ENCODE measurements at regions not wholly inside any gene's neighbourhood (a gene's known extent, or its start where the extent isn't known, plus 50 kb on each side); places are given as distances from the start of the nearest gene placed in this dataset.

- no peaks in the 10 kb centered on the region for H3K36me3 ChIP-seq
- H3K27ac ChIP-seq, result no peak overlapping the region
- H3K9me3 ChIP-seq, result no peaks in the 10 kb centered on the region
- H3K27me3 ChIP-seq, result no peaks in the 10 kb centered on the region
- no peak for DNase-seq (ENCODE audit: low spot score)
- no peak overlapping the region for H3K4me3 ChIP-seq
- TF ChIP-seq, protein P1, sequence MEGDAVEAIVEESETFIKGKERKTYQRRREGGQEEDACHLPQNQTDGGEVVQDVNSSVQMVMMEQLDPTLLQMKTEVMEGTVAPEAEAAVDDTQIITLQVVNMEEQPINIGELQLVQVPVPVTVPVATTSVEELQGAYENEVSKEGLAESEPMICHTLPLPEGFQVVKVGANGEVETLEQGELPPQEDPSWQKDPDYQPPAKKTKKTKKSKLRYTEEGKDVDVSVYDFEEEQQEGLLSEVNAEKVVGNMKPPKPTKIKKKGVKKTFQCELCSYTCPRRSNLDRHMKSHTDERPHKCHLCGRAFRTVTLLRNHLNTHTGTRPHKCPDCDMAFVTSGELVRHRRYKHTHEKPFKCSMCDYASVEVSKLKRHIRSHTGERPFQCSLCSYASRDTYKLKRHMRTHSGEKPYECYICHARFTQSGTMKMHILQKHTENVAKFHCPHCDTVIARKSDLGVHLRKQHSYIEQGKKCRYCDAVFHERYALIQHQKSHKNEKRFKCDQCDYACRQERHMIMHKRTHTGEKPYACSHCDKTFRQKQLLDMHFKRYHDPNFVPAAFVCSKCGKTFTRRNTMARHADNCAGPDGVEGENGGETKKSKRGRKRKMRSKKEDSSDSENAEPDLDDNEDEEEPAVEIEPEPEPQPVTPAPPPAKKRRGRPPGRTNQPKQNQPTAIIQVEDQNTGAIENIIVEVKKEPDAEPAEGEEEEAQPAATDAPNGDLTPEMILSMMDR (IDR thresholded peaks at IDR 0.05), result no peak
- H3K4me1 ChIP-seq, result no peaks in the 10 kb centered on the region
These were observed 190.5 kb upstream of the PLEKHA5 start for GRCh38 chr12:18939051-18939450.

DNA sequence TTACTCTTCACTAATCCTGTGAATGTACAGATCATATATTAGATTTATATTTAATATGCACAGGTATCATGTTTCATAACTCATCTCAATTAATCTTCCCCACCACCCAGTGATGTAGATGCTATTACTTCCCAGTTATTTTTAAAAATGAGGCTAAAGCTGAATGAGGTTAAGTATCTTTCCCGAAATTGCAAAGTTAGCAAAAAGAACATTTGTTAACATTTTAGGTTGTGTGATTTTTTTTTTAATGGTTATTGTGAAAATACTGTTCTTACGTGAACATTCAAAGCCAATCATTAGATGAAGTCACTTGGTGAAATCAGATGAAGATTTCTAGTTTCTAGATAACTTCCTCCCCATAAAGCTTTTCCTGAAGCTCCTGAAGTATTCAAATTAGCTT lies 186.9 kb upstream of the PLEKHA5 start:
- no peak for DNase-seq (ENCODE audit: low spot score)
- Histone ChIP-seq H3K36me3 (no peaks in the 10 kb centered on the region), H3K27ac (no peak overlapping the region), H3K4me3 (no peak overlapping the region), H3K27me3 (no peaks in the 10 kb centered on the region), H3K4me1 (no peaks in the 10 kb centered on the region), H3K9me3 (no peaks in the 10 kb centered on the region)
- TF ChIP-seq, protein P1 (IDR thresholded peaks at IDR 0.05), result no peak

DNA sequence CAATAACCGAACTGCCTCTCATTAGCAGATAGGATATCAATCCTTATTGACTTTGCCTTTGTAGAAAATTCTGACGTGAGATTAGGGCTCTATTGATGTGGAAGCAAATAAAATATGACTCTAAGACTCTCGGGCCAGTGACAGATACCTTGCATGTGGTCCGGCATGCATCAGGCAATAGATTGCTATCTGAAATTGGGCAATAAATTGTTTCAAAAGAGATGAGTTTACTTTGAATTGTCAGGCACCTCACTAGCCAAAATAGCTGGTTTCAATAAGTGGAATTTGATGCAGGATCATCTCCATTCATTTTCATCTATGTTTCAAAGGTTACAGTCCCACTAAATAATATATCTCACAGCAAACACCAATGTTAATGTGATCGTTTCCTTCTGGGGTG lies 186.3 kb upstream of the PLEKHA5 start:
- H3K27me3 ChIP-seq, result no peaks in the 10 kb centered on the region
- no peaks in the 10 kb centered on the region for H3K36me3 ChIP-seq
- H3K4me1 ChIP-seq, result no peaks in the 10 kb centered on the region
- no peak overlapping the region for H3K27ac ChIP-seq
- DNase-seq (ENCODE audit: low spot score), result no peak
- no peaks in the 10 kb centered on the region for H3K9me3 ChIP-seq
- TF ChIP-seq, protein P1 (IDR thresholded peaks at IDR 0.05), result no peak
- no peak overlapping the region for H3K4me3 ChIP-seq

DNA sequence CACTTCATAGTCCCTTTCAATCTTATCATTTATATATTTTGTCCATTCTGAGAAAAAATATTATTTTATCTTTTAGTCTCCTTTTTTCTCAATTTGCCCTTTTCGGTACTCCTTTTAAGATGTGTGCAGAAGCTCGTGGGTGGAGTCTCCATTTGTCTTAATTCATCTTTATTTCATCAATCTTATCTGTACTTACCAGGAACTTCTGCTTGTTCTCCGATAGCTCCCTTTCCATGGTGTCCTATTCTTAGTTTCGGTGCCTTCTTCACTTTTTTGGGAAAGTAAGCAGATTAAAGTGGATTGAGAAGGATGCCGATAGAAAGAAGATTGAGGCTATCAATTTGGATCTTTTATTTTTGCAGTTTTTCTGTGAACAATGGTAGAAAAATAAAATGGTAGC lies 183.4 kb upstream of the PLEKHA5 start:
- Histone ChIP-seq H3K27ac (no peak overlapping the region), H3K4me3 (no peak overlapping the region), H3K4me1 (no peaks in the 10 kb centered on the region), H3K9me3 (no peaks in the 10 kb centered on the region), H3K36me3 (no peaks in the 10 kb centered on the region), H3K27me3 (no peaks in the 10 kb centered on the region)
- TF ChIP-seq, protein P1 (IDR thresholded peaks at IDR 0.05), result no peak
- no peak for DNase-seq (ENCODE audit: low spot score)

GRCh38 chr12:18951218-18951617 lies 178.3 kb upstream of the PLEKHA5 start:
- TF ChIP-seq, protein P1 (IDR thresholded peaks at IDR 0.05), result no peak
- Histone ChIP-seq H3K4me3 (no peak overlapping the region), H3K27ac (no peak overlapping the region), H3K27me3 (no peaks in the 10 kb centered on the region), H3K9me3 (no peaks in the 10 kb centered on the region), H3K4me1 (peaks cover 0 to 13% of the 10 kb centered on the region in 2 donors), H3K36me3 (no peaks in the 10 kb centered on the region)
- no peak for DNase-seq (ENCODE audit: low spot score)

DNA sequence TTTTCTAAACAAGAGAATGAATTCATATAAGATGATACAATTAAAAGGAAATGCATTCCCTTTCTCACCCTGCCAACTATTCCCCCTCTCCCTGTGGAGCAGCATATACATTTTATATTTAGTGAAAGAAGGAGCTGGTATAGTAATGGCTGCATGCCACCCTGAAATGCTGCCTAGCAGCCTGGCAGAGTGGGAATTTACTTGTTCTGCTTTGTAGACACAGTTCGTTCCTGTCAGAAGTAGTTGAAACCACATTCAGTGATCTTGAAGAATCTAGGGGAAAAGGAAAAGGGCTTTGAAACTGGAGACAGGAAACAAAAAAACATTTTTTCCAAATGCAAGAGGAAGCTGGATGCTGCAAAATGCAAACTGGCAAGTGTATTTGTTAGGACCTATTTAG lies 176.0 kb upstream of the PLEKHA5 start:
- Histone ChIP-seq H3K9me3 (no peaks in the 10 kb centered on the region), H3K36me3 (no peaks in the 10 kb centered on the region), H3K4me3 (no peak overlapping the region), H3K27ac (no peak overlapping the region), H3K4me1 (peaks cover 0 to 13% of the 10 kb centered on the region in 2 donors), H3K27me3 (no peaks in the 10 kb centered on the region)
- no peak for DNase-seq (ENCODE audit: low spot score)
- TF ChIP-seq, protein P1 (IDR thresholded peaks at IDR 0.05), result no peak
